HG03159 (cell line): ENCODE measurements at regions not wholly inside any gene's neighbourhood (a gene's known extent, or its start where the extent isn't known, plus 50 kb on each side); places are given as distances from the start of the nearest gene placed in this dataset.
"Not testable (repeated sequence)": the region's sequence is repeated elsewhere in the genome, so short reads cannot be mapped to it uniquely, and the experiment has no call there.

Experiments used
- ATAC-seq: cut with Tn5 transposase; IDR thresholded peaks from one replicate; pipeline ENCODE4 v1.9.1; 2021; ENCODE audit warnings: mild to moderate bottlenecking, moderate library complexity; ENCODE audit not compliant: unreplicated experiment

DNA sequence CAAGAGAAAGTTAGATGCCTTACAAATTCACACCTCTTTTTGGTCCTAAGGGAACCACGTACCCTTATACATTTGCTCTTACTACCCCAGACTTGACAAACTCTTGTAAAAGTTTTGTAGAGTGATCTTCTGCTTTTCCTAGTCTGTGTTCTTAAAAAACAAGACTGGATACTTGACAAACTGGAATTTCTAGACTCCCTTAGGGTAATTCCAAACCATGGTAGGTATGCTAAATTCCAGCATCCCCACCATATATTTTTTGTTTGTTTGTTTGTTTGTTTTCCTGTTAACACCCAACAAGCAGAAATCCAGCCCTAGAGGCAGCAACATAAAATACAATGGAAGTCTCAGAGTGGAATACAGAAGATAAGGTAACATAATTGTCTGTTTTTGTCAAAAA, 280.7 kb upstream of the NR2F2 start:
- ATAC-seq: no peak

DNA sequence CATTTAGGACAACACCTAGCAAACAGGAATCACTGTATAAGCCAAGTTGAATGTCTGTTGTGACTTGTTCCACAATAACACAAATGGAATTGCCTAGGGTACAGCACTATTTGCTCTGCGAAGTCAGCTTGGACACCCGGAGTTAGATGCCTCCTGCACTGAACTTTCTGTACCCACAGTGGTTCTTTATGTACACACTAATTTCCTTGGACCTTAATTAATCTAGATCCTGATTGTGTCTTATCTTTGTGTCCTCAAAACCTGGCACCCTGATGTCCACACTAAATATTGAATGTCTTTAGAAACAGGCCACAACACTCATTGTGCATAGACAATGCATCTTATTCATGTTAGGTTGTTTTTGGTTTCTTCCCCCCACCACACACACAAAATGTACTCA, 278.9 kb upstream of the NR2F2 start:
- ATAC-seq: no peak

DNA sequence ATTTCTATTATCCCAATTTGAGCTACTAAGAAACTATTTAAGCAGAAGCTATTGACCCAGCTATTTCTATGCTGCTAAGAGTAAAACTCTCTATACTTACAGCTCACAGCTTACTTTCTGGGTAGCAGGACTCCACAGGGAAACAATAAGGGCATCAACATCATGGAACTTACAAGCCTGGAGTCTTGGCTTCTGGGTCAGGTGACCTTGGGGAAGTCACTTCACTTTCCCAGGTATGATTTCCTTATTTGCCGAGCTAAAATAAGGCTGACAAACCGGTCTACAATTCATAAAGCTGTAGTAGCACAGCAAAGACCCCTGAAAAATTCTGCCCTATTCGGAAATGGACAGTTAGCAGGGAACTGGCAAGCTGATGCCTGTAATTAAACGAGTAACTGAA, 278.3 kb upstream of the NR2F2 start:
- ATAC-seq: no peak

DNA sequence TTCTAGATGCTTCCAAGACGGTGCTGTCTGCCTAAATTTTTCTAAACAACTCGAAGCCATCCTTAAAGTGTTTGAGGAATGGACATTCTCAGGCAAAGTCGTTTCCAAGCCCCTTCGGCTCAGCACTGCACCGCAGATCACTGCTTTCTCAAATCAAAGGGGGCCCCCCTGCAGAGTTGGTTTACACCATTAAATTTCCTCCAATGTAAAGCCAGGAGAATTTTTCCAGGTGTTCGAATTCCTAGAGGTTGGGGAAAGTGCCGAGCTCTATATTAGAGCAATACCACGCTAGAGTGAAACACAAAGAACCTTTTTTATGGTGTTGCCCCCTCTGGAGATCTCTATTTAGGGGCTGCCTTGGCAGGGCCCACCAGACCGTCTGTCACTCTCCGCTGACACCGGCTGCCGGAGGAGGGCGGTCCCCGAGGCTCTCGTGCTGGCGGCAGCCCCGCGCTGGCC, 277.9 kb upstream of the NR2F2 start:
- no peak for ATAC-seq

DNA sequence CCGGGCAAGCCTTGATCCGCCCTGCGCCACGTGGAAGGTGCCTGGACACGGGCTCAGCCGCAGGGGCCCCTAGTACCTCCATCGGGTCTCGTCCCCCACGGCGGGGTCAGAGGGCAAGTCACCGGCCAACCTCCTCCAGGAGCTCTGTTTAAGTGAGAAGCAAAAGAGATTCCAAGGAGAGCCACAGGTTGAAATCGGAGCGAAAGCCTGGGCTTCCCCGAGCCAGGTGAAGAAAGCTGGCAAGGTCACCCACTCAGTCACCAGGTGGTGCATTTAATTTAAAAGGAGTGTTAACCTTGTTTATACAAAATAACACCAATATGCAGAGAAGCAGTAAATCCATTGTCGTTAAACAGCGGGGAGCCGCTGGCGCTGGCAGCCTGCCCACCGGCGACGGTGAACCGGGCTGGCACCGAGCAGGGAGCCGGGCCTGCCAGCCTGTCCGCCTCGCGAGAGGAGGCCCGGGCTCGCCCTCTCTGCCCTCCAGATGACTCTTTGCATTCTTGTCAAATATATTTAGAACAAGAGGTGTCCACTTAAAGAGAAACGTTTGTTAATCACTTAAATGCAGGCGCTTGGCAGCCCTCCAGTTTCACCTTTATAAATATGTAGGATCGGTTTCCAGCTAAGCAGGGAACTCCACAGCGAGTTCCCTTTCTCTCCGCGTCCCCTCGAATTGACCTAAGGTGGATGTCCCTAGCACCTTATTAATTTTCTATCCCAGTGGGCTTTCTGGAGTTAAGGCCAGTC, 277.3 kb upstream of the NR2F2 start:
- no peak for ATAC-seq

DNA sequence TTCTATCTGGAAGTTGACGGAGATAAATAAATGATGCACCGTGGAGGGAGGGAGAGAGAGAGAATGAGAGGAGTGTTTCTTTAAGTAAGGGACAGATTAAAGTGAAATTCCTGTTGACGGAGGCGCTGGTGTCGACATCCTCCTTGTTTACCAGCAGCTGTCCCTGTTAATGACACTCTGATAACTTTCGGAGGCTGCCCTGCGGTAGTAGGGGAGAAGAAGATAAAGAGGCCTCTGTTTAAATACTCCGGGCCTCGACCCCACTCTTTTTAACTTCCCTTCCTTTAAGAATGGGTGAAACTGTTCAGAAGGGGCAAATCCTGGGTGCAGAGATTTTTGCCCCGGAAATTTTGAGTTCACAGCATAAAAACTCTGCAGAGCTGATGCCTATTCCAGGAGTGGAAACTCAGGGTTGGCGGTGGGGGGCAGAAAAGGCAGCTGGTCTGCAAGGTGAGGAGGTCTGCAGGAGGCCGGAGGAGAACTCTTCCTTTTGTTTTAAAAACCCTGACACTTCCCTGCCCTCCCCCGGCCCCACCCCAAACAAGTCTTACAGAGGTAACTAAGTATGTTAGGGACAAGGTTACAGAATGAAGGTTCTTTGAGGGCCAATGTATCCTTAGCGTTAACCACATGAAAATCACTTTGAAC, 276.6 kb upstream of the NR2F2 start:
- no peak for ATAC-seq

DNA sequence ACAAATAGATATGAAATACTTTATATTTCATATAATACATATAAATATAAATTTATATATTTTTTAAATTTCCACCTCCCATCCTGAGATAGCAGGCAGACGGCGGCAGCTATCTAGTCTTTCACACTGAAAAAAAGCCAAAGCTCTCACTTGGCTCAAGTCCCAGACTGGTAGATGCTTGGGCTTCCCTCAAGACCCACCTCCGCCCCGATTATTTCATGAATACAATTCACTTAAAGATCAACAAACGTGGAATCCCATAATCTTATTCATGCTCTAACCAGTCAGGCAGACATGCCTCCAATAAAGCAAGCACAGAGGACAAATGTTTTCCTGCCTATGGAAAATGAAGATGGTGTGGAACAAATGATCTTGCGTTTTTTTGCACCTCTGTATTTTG, 275.9 kb upstream of the NR2F2 start:
- ATAC-seq: no peak

DNA sequence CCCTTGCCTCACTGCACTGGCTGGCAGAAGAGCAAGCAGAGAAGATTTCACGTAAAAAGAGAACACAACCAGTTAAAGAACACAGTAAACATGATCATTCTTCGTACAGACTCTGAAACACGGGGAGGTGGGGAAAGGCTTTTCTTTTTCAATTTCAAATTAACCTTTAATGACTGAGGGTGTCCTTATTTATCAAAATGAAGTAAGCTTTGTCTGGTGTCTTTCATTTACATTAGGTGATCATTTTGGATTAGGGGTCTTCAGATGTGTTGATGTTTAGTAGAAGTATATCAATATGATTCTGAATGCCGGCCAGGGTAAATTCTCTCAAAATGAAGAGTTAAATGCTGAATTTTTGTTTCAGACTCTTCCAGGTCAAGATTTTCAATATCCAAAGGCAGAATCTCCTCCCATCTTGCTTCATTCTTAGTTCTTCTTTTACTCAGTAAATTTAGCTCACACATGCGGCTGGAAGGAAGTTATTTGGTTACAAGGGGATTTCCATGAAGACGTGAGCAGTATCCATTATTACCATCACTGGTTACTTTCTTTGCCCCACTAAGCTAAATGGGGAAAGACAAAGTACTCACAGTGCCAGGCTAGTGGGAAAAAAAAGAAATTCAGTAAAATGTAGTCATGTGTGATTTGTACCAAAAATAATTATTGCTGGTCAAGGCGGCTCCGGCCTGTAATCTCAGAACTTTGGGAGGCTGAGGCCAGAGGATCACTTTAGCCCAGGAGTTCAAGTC, 272.2 kb upstream of the NR2F2 start:
- ATAC-seq: peak; percentile 78

DNA sequence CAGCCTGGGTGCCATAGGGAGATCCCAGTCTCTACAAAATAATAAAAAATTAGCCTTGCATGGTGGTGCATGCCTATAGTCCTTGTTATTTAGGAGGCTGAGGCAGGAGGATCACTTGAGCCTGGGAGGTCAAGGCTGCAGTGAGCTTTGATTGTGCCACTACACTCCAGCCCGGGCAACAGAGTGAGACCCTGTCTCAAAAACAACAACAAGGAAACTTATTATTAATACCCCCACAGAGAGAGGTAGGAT, 271.7 kb upstream of the NR2F2 start:
- not testable (repeated sequence) for ATAC-seq

DNA sequence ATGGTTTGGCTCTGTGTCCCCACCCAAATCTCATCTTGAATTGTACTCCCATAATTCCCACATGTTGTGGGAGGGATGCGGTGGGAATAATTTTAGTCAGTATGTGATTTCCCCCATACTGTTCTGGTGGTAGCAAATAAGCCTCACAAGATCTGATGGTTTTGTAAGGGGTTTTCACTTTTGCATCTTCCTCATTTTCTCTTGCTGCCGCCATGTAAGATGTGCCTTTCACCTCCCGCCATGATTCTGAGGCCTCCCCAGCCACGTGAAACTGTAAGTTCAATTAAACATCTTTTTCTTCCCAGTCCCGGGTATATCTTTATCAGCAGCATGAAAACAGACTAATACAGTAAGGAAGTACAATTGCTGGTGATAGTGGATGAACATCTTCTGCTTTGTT, 269.9 kb upstream of the NR2F2 start:
- not testable (repeated sequence) for ATAC-seq

DNA sequence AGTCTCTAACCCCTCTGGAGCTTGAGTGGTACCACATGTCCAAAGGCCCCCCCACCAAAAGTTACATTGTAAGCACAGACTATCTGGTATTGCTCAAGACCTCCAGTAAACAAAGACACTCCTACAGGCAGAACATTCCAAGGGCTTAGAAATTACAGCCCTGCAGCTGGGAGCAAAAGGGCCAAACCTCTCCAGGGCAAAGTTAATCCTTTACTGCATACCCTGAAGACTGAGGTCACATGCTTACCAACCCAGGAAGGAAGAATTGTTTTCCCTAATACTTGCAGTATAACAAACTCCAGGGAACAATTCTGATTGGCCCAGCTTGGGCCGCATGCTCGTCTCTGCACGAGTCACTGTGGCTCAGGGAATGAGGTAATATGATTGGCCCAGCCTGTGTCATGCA, 266.1 kb upstream of the NR2F2 start:
- ATAC-seq: no peak

DNA sequence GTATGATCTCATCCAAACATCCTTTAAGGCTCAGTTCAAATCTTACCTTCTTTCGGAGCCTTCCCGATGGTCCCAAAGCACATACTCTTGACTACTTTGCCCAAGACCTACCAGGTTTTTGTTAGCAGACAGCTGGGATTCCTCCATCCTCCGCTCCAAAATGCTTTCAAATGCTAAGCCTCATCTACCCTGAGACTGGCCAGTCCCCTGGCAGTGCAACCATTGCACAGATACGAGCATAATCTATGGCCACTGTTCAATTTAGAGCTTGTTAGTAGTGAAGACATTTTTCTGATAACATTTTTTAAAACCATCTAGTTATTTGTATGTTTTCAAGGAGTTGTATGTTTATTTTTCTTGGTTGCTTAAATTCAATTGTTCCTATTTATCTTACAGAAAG, 264.4 kb upstream of the NR2F2 start:
- no peak for ATAC-seq

DNA sequence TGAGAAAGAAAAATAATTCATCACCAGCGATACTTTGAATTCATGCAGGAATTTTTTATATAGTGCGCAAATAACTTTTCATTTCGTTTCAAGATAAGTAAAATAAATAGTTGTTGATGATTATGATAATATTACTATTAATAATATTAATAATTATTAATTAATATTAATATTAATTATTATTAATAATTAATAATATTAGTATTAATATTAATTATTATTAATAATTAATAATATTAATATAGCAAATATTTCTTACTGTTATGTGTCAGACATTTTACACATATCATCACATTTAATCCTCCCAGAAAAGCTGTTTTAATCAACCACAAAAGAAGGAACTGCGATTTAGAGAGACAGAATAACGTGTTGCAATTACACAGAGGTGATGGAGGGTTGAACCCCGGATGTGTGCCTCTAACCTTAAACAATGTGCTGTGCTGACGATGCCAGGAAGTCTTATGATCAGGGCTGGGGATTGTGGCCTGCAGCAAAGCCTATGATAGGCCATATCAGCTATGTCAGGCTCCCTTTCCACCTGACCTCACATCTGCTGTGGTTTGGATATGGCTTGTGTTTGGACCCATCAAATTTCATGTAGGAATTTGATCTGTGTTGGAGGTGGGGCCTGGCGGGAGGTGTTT, 263.5 kb upstream of the NR2F2 start:
- no peak for ATAC-seq

DNA sequence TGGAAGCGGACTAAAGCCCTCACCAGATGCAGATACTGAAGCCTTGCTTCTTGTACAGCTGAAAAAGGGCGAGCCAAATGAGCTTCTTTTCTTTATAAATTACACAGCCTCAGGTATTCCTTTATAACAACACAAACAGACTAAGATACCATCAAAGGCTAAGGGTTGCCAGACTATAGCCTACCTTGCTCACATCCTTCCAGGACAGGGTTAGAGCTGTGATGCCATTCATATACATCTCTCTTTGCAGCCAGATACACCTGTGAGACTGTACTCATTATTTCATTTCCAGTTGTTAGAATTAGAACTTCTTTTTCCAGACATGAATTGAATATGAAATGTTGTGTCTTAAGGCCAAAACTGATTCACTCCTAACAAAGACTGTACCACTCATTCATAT, 262.8 kb upstream of the NR2F2 start:
- no peak for ATAC-seq

DNA sequence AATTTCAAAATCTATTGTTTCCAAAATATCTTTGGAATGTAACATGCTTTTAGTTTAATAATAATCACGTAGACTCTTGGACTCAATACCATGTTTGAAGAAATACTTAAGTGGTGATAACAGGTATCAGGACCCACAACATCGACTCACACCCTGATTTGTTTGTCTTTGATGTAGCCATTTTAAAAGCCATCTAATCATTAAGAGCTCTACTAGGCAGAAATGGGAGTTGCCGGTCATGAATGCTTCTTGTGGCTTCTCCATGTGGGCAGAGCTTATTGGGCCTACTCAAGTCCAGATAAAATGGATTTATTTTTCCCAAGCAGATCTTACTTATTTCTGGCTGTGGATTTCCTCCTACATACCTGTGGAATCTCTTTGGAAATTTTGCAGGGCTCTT, 261.6 kb upstream of the NR2F2 start:
- ATAC-seq: no peak

DNA sequence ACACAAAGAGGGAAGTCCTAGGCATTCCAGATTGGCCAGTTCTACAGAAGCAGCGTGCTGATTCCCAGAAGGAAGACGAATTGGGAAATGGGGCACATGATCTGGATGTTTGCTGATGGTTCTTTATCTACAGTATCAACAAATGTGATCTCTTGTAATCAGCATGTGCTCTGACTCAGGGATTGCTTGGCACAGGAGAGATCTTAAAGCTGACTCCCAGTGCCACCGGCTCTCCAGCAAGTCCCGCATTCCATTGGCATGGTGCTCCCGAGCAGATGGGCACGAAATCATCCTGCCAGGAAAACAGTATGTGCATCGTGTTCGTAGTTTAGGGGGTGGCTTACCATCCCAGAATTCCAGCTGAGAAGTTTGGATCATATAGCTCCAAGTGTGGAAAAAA, 259.9 kb upstream of the NR2F2 start:
- no peak for ATAC-seq

DNA sequence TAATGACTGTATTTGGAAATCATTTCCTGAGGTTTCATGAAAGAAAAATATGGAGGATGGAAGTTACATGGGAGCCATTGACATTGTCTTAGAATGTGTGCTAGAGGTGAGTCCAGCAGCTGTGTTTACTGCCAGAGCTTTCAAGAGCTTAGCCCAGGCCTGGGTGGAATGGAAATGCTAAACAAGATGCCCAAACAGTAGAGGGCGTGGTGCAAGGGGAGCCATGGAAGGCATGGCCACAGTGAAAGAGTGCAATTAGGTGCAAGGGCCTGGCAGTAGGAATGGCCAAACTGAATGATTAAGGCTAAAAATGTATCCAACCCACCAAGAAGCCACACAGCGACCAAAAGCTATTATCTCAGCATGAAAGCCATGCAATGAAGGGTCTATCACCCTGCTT, 257.7 kb upstream of the NR2F2 start:
- no peak for ATAC-seq

DNA sequence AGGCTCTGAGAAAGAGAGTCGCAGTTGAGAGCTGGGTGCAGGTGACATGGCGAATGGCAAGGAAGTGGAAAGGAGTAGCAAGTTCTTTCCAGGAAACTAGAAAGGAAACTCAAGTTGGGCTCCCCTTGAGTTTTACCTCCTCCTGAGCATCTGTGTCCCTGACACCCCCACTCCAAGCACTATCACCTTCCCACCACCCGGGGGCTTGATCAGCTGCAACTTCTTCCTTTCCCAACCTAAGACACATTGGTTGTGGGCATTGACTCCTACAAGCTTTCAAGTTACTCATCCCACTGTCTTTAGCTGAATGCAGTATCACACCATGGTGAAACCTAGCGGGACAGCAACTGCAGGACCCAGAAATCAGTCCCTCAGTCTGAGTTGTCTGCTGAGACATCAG, 256.6 kb upstream of the NR2F2 start:
- ATAC-seq: no peak

DNA sequence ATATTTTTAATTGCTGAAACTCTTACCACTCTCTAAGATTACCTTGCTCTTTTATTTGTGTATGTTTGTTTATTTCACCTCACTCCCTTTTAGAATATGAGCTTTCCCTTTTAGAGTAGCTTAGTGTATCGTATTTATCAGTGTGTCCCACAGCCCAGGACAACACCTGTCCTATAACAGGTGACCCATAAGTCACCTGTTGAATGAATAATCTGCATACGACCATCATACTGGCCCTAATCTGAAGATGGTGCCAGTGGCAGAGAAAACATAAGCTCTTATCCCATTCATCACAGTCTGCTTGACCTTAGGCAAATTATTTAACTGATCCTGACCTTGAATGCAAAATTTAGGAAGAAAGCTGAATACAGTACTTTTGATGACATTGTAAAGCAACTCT, 254.6 kb upstream of the NR2F2 start:
- ATAC-seq: no peak

DNA sequence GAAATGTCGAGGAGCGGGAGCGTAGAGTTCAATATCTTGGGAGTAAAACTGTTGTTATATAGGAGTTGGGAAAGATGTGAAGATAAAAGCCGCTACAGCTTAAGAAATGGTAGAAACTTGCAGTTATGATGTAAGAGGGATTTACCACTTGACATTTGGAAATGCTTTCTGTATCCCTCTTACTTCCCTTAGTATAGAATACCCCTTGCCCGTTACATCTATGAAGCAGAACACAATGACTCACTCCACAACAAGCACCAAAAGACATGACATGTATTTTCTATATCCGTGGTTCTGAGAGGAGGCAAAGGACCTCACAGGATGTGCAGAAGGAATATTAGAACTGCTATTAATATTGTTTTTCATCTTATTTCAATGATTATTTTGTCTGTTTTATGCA, 254.2 kb upstream of the NR2F2 start:
- no peak for ATAC-seq

DNA sequence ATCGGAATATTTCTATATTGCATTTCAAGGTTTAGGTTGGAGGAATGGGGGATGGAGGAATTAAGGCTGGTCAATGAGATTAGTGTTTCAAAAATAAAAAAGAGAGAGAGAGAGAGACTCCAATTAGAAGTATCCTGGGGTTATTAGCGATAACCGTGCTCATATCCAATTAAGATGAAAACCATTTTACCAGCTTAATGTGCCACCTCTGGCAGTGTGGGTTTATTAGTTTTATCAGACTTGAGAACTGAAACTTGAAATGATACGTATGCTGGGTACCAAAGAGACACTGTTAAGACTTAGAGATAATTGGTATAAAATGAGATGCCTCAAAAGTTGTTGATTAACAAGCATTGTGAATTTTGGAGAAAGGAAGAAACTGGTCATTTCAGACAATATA, 251.5 kb upstream of the NR2F2 start:
- no peak for ATAC-seq

DNA sequence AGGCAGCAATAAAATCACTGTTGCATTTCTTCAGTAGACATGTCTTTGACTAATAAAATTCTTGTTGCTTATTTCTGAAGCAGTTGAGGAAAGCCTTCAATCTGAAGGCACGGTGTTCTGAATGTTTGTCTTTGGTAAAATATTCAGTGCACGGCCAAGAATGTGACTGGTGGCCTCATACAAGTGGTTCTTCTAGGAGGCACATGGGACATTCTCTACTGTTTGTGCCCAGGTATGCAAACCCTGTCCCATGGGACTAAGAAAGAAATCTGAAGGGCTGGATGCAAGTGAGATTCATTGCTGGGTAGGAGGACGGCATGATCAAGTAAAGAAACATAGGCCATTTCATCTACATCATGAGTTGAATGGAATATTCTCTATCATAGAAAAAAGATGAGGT, 250.6 kb upstream of the NR2F2 start:
- ATAC-seq: no peak
